Activated CD8-positive, alpha-beta T cell treated with anti-CD3 and anti-CD28 coated beads, Interleukin-2, amount 10 ng/mL, durations not matched to agents 7 days and 5 days (primary cell): ENCODE measurements at regions not wholly inside any gene's neighbourhood (a gene's known extent, or its start where the extent isn't known, plus 50 kb on each side); places are given as distances from the start of the nearest gene placed in this dataset.
"Not testable (repeated sequence)": the region's sequence is repeated elsewhere in the genome, so short reads cannot be mapped to it uniquely, and the experiment has no call there.

Source experiments
- ATAC-seq: fragments of 150-1000 bp; cut with Tn5 transposase; one replicate; pipeline ENCODE4 v1.10.0; 2021; ENCODE audit warnings: moderate library complexity
- CTCF ChIA-PET: fragments of 350-600 bp; sonication (Branson Sonifier 250); formaldehyde crosslinking; loops from one replicate; lab custom pipeline; 2021; ENCODE audit warnings: antibody characterized with exemption; lab: Charles Lee
- POLR2A ChIA-PET: fragments of 350-600 bp; sonication (Branson Sonifier 250); formaldehyde crosslinking; loops from one replicate; lab custom pipeline; 2021; ENCODE audit warnings: antibody characterized with exemption; lab: Charles Lee
- DNase-seq: peaks from one replicate; pipeline ENCODE4 v3.0.0-alpha.2; 2020
- H3K27ac Mint-ChIP-seq: one replicate; pipeline ENCODE4 v1.8.0; 2021; ENCODE audit warnings: mild to moderate bottlenecking, mixed read lengths
- H3K27me3 Mint-ChIP-seq: one replicate; pipeline ENCODE4 v1.8.0; 2021; ENCODE audit warnings: low read depth, mixed read lengths
- H3K36me3 Mint-ChIP-seq: one replicate; pipeline ENCODE4 v1.8.0; 2021; ENCODE audit warnings: low read depth, mixed read lengths
- H3K4me1 Mint-ChIP-seq: one replicate; pipeline ENCODE4 v1.8.0; 2021; ENCODE audit warnings: low read depth, mixed read lengths
- H3K4me3 Mint-ChIP-seq: one replicate; pipeline ENCODE4 v1.8.0; 2021; ENCODE audit warnings: mild to moderate bottlenecking, mixed read lengths
- H3K9me3 Mint-ChIP-seq: one replicate; pipeline ENCODE4 v1.8.0; 2022; ENCODE audit warnings: mixed read lengths; ENCODE audit not compliant: insufficient read depth

DNA sequence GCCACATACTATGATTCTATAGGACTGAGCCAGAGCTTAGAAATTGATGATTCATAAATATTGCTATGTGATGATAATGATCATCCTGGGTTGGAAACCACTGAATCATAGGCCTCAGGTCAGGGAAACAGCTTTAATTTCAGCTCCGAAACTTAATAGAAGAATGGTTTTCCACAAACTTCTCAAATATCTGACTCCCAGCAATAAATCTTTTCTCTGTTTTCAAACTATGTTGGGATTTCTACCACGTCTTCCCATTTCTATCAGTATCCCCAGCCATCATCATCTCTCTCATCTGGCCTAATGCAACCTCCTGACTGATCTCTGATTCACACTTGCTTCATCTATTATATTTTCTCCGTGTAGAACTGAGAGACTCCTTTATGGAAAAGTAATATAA is 521.8 kb upstream of the AGA start:
- ATAC-seq (no peak), DNase-seq (no peak)
- POLR2A ChIA-PET, result interaction anchor here (0.8 kb wide), 1 partner anchor 349 kb away, joined by 4 read pairs; no protein-coding TSS in a partner anchor
- Mint-ChIP-seq H3K27ac (no peak overlapping the region), H3K4me1 (no peaks in the 10 kb centered on the region), H3K9me3 (no peaks in the 10 kb centered on the region), H3K27me3 (no peaks in the 10 kb centered on the region), H3K36me3 (no peaks in the 10 kb centered on the region), H3K4me3 (no peak overlapping the region)
- CTCF ChIA-PET, result no interaction called here

DNA sequence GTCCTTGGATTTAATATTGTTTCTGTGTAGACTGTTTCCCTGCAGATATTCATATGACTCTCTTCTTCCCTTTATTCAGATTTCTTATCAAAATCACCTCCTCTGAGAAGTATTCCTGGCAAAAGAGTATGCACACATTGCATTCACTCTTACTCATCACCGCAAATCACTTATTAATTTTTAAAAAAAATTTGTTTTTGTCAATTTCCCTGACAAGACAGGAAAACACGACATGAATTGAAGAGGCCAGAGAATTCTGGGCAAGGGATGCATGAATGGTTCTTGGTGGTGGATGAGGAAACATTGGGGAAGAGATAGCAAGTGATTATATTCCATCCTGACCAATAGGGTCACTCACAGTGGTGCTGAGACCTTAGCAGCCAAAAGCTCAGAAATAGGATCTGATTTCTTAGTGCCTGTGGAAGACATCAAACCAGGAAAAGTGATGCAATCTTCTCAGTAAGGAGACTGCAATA is 522.5 kb upstream of the AGA start:
- no peak overlapping the region for H3K4me3 Mint-ChIP-seq
- H3K9me3 Mint-ChIP-seq, result no peaks in the 10 kb centered on the region
- POLR2A ChIA-PET, result no interaction called here
- no peaks in the 10 kb centered on the region for H3K36me3 Mint-ChIP-seq
- H3K4me1 Mint-ChIP-seq, result no peaks in the 10 kb centered on the region
- CTCF ChIA-PET, result no interaction called here
- ATAC-seq (no peak), DNase-seq (no peak)
- H3K27ac Mint-ChIP-seq, result no peak overlapping the region
- H3K27me3 Mint-ChIP-seq, result no peaks in the 10 kb centered on the region

DNA sequence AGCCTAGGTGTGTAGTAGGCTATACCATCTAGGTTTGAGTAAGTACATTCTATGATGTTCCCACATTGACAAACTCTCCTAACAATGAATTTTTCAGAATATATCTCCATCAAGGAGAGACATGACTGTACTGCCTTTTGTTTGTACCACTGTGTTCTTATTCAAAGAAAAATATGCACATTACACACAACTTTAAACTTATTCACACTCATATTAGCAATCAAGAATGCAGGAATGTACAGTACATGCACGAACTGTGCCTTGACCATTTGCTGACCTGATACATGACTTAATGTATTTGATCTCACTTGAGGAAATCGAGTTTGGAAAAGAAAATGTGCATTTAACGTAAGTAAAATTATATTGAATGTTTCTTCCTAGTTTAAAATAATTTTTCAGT is 525.1 kb upstream of the AGA start:
- POLR2A ChIA-PET, result no interaction called here
- CTCF ChIA-PET, result no interaction called here
- no peaks in the 10 kb centered on the region for H3K9me3 Mint-ChIP-seq

GRCh38 chr4:177968817-177969442 is 526.7 kb upstream of the AGA start:
- no peak overlapping the region for H3K4me3 Mint-ChIP-seq
- no peak for ATAC-seq
- CTCF ChIA-PET, result no interaction called here

More for the DNA sequence above, 525.1 kb upstream of the AGA start:
- DNase-seq (no peak), ATAC-seq (no peak)
- Mint-ChIP-seq H3K36me3 (no peaks in the 10 kb centered on the region), H3K27me3 (no peaks in the 10 kb centered on the region), H3K4me1 (no peaks in the 10 kb centered on the region), H3K4me3 (no peak overlapping the region), H3K27ac (no peak overlapping the region)

DNA sequence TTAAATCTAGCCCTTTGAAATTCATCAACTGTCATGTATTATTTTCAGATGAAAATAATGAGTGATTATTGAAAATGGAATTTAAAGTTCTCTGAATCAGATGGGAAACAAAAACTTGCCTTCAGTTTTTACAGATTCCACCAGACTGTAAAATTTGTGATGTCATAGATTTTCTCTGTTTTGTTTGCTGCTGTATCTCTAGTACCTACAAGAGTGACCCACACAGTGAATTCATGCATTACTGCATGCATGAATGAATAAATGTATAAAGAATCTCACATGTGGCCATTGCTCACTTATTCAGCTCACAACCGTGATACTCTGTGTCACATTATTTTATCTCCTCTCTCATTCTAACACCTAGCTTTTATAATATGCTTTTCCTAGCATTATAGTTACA is 532.2 kb upstream of the AGA start:
- ATAC-seq, result no peak
- ChIA-PET POLR2A (no interaction called here), CTCF (no interaction called here)
- DNase-seq, result no peak
- Mint-ChIP-seq H3K4me1 (no peaks in the 10 kb centered on the region), H3K36me3 (no peaks in the 10 kb centered on the region), H3K4me3 (no peak overlapping the region), H3K27me3 (no peaks in the 10 kb centered on the region), H3K9me3 (peaks cover 4% of the 10 kb centered on the region), H3K27ac (no peak overlapping the region)

More at GRCh38 chr4:177968817-177969442, 526.7 kb upstream of the AGA start:
- POLR2A ChIA-PET, result no interaction called here
- H3K27me3 Mint-ChIP-seq, result no peaks in the 10 kb centered on the region
- no peaks in the 10 kb centered on the region for H3K36me3 Mint-ChIP-seq
- H3K4me1 Mint-ChIP-seq, result no peaks in the 10 kb centered on the region
- no peak overlapping the region for H3K27ac Mint-ChIP-seq
- H3K9me3 Mint-ChIP-seq, result no peaks in the 10 kb centered on the region
- DNase-seq, result no peak

- Mint-ChIP-seq H3K27ac (no peak overlapping the region), H3K4me1 (no peaks in the 10 kb centered on the region)
- POLR2A ChIA-PET, result no interaction called here
Measured at GRCh38 chr4:177975315-177975987, 533.2 kb upstream of the AGA start.

DNA sequence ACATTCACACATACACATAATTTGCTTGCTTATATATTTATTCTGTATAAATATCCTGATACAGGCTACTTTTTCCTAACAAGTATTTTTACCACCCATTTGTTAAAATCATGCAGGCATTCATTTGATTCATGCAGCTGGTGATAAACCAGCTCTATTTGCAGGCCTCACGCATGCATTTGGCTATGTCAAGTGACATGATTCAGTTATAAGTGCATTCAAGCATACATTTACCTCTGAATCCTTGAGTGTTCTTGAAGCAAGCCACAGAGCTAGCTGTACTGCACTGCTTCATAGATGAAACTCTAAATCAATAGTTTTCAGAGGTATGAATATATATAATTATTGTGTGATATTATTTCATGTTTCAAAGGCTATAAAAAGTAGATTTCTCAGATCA is 544.0 kb upstream of the AGA start:
- ChIA-PET CTCF (no interaction called here), POLR2A (no interaction called here)
- no peaks in the 10 kb centered on the region for H3K27me3 Mint-ChIP-seq
- no peak overlapping the region for H3K4me3 Mint-ChIP-seq
- no peaks in the 10 kb centered on the region for H3K9me3 Mint-ChIP-seq
- DNase-seq (no peak), ATAC-seq (no peak)
- no peaks in the 10 kb centered on the region for H3K36me3 Mint-ChIP-seq
- H3K4me1 Mint-ChIP-seq, result no peaks in the 10 kb centered on the region
- no peak overlapping the region for H3K27ac Mint-ChIP-seq

More at GRCh38 chr4:177975315-177975987, 533.2 kb upstream of the AGA start:
- DNase-seq (no peak), ATAC-seq (no peak)
- H3K4me3 Mint-ChIP-seq, result no peak overlapping the region
- no peaks in the 10 kb centered on the region for H3K27me3 Mint-ChIP-seq
- H3K9me3 Mint-ChIP-seq, result peaks cover 4% of the 10 kb centered on the region
- CTCF ChIA-PET, result no interaction called here
- no peaks in the 10 kb centered on the region for H3K36me3 Mint-ChIP-seq

GRCh38 chr4:177987896-177988295 is 545.7 kb upstream of the AGA start:
- DNase-seq (no peak), ATAC-seq (no peak)
- Mint-ChIP-seq H3K4me1 (no peaks in the 10 kb centered on the region), H3K27ac (no peak overlapping the region), H3K9me3 (no peaks in the 10 kb centered on the region), H3K36me3 (no peaks in the 10 kb centered on the region), H3K4me3 (no peak overlapping the region), H3K27me3 (no peaks in the 10 kb centered on the region)
- CTCF ChIA-PET, result no interaction called here
- POLR2A ChIA-PET, result no interaction called here

- H3K27ac Mint-ChIP-seq, result no peak overlapping the region
- no peaks in the 10 kb centered on the region for H3K9me3 Mint-ChIP-seq
- ATAC-seq (no peak), DNase-seq (no peak)
- no peak overlapping the region for H3K4me3 Mint-ChIP-seq
- CTCF ChIA-PET, result no interaction called here
- H3K4me1 Mint-ChIP-seq, result no peaks in the 10 kb centered on the region
- H3K27me3 Mint-ChIP-seq, result no peaks in the 10 kb centered on the region
- no peaks in the 10 kb centered on the region for H3K36me3 Mint-ChIP-seq
- POLR2A ChIA-PET, result no interaction called here
Measured at GRCh38 chr4:177989503-177990201, 547.4 kb upstream of the AGA start.

DNA sequence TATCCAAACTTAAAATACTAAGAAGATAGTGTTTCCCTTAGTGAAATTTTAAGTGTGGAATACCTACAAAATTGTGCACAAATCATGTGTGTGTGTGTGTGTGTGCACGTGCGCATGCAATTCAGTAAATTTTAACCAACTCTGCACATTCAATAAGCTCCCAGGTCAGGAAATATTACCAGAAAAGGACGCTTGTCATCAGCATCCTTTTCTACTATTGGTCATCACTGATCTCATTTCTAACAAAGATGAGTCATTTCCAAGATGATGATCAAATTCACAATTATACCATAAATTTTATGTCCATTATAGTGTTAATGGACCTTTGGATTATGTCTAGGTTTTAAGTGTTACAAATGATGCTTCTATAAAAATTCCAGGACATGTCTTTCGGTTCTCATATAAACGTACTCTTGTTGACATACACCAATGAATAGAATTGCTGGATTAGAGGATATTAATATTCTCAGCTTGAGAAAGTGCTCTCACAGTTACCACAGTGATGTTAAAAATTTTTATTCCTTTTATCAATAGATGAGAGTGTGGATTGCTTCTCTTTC is 560.9 kb upstream of the AGA start:
- ChIA-PET CTCF (no interaction called here), POLR2A (no interaction called here)
- H3K4me3 Mint-ChIP-seq, result no peak overlapping the region
- H3K27me3 Mint-ChIP-seq, result no peaks in the 10 kb centered on the region
- DNase-seq, result no peak
- H3K9me3 Mint-ChIP-seq, result no peaks in the 10 kb centered on the region
- H3K4me1 Mint-ChIP-seq, result no peaks in the 10 kb centered on the region
- H3K27ac Mint-ChIP-seq, result no peak overlapping the region
- H3K36me3 Mint-ChIP-seq, result no peaks in the 10 kb centered on the region
- no peak for ATAC-seq

DNA sequence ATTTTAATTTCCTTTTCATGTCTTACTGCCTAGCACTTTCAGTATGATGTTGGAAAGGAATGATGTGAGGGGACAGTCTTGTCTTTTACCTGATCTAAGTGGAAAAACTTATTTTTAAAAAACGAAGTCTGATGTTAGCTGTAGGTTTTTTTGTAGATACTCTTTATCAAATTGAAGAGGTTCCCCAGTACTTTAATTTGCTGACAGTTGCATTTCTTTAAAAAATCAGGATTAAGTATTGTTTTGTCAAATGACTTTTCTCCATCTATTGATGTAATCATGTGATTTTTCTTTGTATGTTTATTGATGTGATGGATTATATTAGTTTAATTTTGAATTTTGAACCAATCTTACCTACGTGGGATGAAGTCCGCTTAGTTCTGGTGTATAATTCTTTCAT is 568.4 kb upstream of the AGA start:
- Mint-ChIP-seq H3K4me3 (no peak overlapping the region), H3K36me3 (no peaks in the 10 kb centered on the region), H3K4me1 (no peaks in the 10 kb centered on the region), H3K27ac (no peak overlapping the region), H3K27me3 (no peaks in the 10 kb centered on the region), H3K9me3 (no peaks in the 10 kb centered on the region)
- CTCF ChIA-PET, result no interaction called here
- DNase-seq (no peak), ATAC-seq (no peak)
- POLR2A ChIA-PET, result no interaction called here

DNA sequence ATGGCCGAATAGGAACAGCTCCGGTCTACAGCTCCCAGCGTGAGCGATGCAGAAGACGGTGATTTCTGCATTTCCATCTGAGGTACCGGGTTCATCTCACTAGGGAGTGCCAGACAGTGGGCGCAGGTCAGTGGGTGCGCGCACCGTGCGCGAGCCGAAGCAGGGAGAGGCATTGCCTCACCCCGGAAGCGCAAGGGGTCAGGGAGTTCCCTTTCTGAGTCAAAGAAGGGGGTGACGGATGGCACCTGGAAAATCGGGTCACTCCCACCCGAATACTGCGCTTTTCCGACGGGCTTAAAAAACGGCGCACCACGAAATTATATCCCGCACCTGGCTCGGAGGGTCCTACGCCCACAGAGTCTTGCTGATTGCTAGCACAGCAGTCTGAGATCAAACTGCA is 572.8 kb upstream of the AGA start:
- H3K9me3 Mint-ChIP-seq, H3K36me3 Mint-ChIP-seq, POLR2A ChIA-PET, ATAC-seq, CTCF ChIA-PET, DNase-seq, H3K27me3 Mint-ChIP-seq, H3K4me1 Mint-ChIP-seq, H3K27ac Mint-ChIP-seq, H3K4me3 Mint-ChIP-seq: not testable (repeated sequence)
